NOMO-1 treated with DMSO at 0.1 percent for 48 hours (cell line): ENCODE measurements at regions not wholly inside any gene's neighbourhood (a gene's known extent, or its start where the extent isn't known, plus 50 kb on each side); places are given as distances from the start of the nearest gene placed in this dataset.

ENCODE experiments used
- DNase-seq: peaks from one replicate; lab custom pipeline; 2025; ENCODE audit not compliant: unreplicated experiment; lab: John Stamatoyannopoulos, UW

- no peak for DNase-seq
These were observed 195.2 kb downstream of the KLF12 start for GRCh38 chr13:73939071-73939380.

GRCh38 chr13:73938372-73939070 lies 195.7 kb downstream of the KLF12 start:
- no peak for DNase-seq

DNA sequence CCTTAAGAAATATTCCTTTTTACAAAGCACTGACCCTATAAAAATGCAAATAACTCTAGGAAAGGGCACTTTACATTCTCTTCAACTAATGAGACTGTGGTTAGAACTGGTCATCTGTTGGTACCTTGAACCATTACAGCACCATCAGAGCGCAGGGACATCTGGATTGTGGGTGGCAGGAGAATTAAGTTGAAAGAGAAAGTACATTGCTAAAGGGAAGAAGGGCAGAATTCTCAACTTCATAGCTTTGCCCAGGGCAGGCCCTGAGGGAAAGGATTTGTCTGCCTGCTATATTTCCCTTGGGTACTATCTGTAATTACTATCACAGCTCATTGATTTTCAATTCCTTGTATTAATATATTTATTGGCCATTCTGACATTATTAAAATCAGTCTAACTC lies 196.8 kb downstream of the KLF12 start:
- DNase-seq, result no peak

GRCh38 chr13:73935991-73936390 lies 198.2 kb downstream of the KLF12 start:
- no peak for DNase-seq

DNA sequence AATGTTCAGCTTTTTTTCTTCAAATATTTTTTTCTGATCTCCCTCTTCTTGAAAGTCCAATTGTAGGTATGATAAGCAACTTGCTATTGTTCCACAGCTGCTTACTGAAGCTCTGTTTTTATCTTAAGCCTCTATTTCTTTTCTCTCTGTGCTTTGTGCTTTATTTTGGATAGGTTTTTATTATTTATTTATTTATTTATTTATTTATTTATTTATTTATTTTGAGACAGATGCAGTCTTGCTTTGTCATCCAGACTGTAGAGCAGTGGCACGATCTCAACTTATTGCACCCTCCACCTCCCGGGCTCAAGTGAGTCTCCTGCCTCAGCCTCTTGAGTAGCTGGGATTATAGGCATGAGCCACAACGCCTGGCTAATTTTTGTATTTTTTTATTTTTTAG lies 199.4 kb downstream of the KLF12 start:
- no peak for DNase-seq

DNA sequence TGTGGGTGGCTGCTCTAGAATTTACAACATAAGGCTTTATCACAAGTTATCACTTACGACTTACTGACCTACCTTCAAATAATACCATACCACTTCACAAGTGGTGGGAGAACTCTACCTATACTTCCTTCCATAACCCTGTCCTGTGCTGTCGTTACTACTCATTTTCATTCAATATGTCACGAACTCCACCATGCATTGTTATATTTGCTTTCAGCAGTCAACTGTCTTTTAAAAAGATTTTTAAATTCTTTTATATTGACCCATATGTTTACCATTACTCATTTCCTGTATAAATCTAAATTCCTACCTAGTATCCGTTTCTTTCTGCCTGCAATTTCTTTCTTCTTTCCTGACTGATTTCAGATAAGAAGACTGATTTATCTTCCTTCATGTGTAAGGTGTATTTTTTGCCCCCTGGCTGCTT lies 200.0 kb downstream of the KLF12 start:
- DNase-seq, result no peak

DNA sequence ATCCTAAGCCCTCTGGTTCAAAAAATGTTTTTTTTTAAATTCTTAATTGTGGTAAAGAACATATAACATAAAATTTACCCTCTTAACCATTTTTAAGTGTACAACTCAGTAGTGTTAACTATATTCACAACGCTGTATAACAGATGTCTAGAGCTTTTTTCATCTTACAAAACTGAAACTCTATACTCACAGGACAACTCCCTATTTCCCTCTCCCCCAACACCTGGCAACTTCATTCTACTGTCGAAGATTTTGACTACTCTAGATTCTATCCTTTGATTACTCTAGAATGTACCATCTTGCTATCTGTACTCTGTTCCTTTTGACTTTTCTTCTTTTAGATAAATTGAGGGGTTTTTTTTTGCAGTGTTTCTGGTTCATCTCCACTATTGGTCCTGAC lies 200.4 kb downstream of the KLF12 start:
- no peak for DNase-seq

GRCh38 chr13:73932091-73932490 lies 202.1 kb downstream of the KLF12 start:
- DNase-seq, result no peak

GRCh38 chr13:73929287-73929932 lies 204.8 kb downstream of the KLF12 start:
- DNase-seq, result no peak

DNA sequence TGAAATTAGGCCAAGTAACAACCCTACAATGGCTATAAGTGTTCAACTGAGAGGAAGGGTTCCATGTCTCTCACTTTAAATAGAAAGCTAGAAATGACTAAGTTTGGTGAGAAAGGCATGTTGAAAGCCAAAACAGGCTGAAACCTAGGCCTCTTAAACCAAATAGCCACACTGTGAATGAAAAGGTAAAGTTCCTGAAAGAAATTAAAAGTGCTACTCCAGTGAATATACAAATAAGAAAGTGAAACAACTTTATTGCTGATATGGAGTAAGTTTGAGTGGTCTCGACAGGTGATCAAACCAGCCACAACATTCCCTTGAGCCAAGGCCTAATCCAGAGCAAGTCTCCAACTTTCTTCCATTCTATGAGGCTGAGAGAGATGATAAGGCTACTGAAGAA lies 209.6 kb downstream of the KLF12 start:
- DNase-seq, result no peak

GRCh38 chr13:73922493-73923393 lies 211.5 kb downstream of the KLF12 start:
- DNase-seq, result no peak

DNA sequence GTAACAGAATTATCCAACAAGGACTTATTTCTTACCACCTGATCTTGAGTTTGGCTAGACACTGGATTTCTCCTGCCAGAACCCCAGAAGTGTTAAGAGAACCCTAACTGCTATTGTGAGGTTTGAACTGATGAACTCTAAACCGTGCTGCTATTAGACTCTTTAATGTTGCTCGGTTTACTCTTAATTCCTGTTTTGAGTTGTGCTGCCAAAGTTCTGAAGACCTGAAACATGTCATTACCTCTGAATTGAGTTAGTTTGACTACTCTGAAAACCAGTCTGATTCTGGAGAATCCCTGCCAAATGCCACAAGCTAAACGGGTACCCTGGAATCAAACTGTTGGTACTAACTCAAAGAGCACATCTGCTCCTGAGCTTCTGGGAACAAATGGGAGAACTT lies 215.5 kb downstream of the KLF12 start:
- no peak for DNase-seq

- DNase-seq, result no peak
These were observed 220.3 kb downstream of the KLF12 start for GRCh38 chr13:73913751-73914518.

DNA sequence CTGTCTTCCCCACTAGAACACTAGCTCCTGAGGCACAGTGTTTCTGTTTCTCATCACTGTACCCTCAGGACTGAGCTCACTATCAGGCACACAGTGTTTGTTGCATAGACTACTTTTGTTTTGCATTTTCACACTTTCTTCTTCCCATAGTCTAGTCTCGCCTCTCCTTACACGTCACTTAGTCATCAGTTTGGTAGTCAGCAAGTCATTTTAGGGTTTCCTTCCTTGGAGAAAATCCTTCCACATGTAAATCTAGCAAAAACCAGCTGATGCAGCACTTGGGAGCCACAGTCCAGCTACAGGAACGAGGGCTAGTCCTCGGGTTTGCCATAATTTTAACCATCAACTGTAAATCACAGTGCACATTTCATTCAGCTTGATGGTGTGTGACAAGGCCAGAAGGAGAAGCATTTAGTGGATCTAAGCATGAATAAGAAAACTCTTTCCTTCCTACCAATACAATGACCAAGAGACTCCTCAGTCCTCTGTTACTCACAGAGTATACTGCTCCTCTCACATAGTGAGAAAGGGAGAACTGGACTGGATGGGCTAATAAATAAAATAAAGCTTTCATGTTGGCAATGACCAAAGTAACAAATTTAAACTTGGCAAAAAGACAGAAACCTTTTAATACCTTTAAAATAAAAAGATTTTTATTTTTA lies 221.0 kb downstream of the KLF12 start:
- DNase-seq, result no peak

DNA sequence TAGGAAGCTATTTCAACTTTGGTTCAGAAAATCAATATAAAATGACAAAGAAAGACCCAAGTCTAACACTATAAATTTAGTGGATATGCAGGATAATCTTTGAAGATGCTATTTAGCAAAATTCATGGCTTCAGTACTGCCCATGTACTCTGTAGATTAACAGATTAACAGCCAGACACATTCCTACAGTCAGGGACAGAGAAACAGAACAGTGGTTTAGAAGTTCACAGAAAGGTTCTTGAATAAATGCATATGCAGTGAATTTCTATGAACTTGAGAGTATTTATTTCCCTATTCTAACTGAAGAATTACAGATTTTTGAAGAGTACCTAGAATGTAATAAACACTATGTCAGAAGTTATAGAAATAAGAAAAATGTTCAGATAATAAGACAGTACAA lies 222.8 kb downstream of the KLF12 start:
- no peak for DNase-seq

DNA sequence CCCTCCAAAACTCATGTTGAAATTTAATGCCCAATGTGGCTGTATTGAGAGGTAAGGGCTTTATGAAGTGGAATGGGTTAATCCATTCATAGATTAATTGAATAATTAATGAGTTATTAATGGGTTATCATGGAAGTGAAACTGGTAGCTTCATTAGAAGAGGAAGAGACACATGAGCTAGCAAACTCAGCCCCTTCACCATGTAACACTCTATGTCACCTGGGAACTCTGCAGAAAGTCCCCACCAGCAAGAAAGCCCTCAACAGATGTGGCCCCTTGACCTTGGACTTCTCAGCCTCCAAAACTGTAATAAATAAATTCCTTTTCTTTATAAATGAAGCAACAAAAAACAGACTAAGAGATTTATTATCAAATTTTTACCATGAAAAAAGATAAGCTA lies 223.5 kb downstream of the KLF12 start:
- DNase-seq, result no peak

- DNase-seq, result no peak
These were observed 225.4 kb downstream of the KLF12 start for GRCh38 chr13:73908809-73909208.

GRCh38 chr13:73904625-73905024 lies 229.6 kb downstream of the KLF12 start:
- DNase-seq, result no peak

GRCh38 chr13:73903561-73903960 lies 230.6 kb downstream of the KLF12 start:
- DNase-seq, result no peak

DNA sequence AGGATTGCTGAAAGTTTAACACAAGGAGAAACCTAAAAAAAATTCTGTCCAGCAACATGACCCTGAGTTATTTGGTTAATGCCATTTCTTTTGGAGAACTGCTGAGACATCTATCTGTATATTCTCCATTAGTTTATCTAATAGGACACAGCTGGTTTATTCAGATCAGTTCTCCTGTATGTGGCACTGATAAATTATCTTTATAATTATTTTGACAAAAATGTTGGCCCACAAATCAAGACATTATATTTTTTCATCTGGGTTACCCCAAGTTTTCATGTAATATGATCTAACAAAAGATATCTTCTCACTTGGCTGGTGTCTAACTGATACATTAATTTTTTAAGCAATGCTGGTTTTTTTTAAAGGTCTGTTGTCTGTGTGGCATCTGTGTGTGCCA lies 231.4 kb downstream of the KLF12 start:
- no peak for DNase-seq

DNA sequence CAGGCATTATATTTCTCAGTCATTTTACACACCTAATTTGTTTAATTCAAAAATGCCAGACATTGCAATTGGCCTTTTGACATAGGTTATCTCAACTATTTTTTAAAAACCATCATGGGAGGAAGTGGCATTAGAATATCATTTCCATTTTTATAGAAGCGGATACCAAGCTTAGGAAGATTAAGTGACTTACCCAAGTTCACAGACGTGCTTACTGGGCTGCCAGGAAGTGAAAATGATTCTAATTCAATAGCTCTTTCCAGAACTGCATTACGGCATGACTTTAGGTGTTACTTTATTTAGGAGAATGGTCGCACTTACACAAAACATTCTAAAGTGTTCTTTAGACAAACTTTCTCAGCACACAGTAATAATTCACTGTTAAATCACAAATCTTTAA lies 231.9 kb downstream of the KLF12 start:
- DNase-seq, result no peak
